ENCODE measurements at regions not wholly inside any gene's neighbourhood (a gene's known extent, or its start where the extent isn't known, plus 50 kb on each side); places are given as distances from the start of the nearest gene placed in this dataset.

DNA sequence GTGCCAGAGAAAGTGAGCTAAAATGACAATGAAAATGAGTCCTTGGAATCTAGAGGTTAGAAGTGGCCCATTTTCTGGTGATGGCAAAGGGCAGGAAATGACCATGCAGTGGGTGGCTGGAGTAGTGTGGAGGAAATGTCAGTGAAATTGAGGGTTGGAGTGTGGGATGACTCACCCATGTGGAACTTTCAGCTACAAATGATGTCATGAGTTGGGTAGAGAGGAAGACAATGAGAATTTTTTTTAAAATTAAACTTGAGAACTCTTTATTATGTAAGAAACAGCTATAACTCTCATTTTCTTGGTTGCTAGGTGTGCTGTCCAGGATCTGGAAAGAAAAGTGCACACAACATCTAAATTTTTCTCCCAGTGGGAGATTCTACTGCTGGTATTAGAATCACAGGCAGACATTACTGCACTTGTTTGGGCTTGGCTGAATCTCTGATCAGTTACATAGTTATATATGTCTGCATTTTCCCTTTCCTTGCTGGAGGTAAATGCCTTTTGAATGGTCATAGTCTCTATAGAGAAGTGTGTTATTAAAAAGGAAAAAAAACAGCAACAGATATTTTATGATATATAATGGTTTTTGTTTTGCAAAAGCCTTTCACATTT, 56.8 kb upstream of the GNG12 start:
- H3K79me1 ChIP-seq (ENCODE audit: low read length) = peaks cover 7% of the 10 kb centered on the region
- H3K18ac ChIP-seq (ENCODE audit: low read length) = no peak overlapping the region
- H4K12ac ChIP-seq (ENCODE audit: low read depth, low read length) = no peak overlapping the region
- no peak overlapping the region for H3K4me2 ChIP-seq (ENCODE audit: low read length)
- H2BK120ac ChIP-seq (ENCODE audit: insufficient read depth, low read length, poor library complexity) = no peak overlapping the region
- H3K9me3 ChIP-seq (ENCODE audit: insufficient read depth, low read depth, low read length) = no peaks in the 10 kb centered on the region
- H3K36me3 ChIP-seq (ENCODE audit: control insufficient read depth in 1 of 2, insufficient read depth in 2 of 2, low read length in 2 of 2) = no peaks in the 10 kb centered on the region
- no peak overlapping the region for H3K4ac ChIP-seq (ENCODE audit: low read depth, low read length)
- no peak overlapping the region for H3K9ac ChIP-seq (ENCODE audit: low read length)
- peak overlapping the region; percentile 42 for H3K27ac ChIP-seq (ENCODE audit: low read depth, low read length)
- H3K79me2 ChIP-seq (ENCODE audit: control insufficient read depth, insufficient read depth, low read length, poor library complexity) = no peaks in the 10 kb centered on the region
- H2BK5ac ChIP-seq (ENCODE audit: low read depth, low read length, poor library complexity) = no peak overlapping the region
- H4K8ac ChIP-seq (ENCODE audit: low read depth, low read length) = no peak overlapping the region
- peak; percentile 21 to 55 for DNase-seq
- no peak overlapping the region for H3K4me3 ChIP-seq (ENCODE audit: low read depth, low read length)
- no peak overlapping the region for H2BK12ac ChIP-seq (ENCODE audit: low read length)
- H2AFZ ChIP-seq (ENCODE audit: insufficient read depth, low read length, poor library complexity) = no peak overlapping the region
- no peak overlapping the region for H3K23ac ChIP-seq (ENCODE audit: low read length)
- no peak overlapping the region for H2AK5ac ChIP-seq (ENCODE audit: low read length)
- no peak overlapping the region for H3K14ac ChIP-seq (ENCODE audit: low read length)
- peaks cover 7 to 18% of the 10 kb centered on the region in 2 experiments for H3K4me1 ChIP-seq (ENCODE audit: control insufficient read depth in 1 of 2, insufficient read depth in 2 of 2, low read length in 2 of 2)
- H4K91ac ChIP-seq (ENCODE audit: low read depth, low read length) = no peak overlapping the region
- H3K27me3 ChIP-seq (ENCODE audit: insufficient read depth, low read length) = no peaks in the 10 kb centered on the region

DNA sequence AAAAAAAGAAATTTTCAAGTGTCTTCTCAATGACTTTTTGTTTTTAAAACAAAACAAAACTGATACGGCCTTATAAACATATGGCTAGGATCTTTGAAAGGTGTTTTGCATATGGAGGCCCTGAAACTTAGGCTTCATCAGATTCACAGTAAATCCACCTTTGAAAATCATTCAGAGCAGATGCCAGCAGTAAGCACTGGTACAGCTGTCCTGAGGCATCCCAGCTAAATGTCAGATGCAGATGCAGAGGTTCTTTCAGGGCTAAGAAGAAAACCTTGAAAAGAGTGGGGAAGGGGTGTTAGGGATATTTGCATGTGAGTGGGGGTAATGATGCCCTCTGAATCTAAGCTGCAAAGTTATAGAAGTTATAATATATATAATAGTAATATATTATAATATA, 56.2 kb upstream of the GNG12 start:
- Histone ChIP-seq H3K27me3 (ENCODE audit: insufficient read depth, low read length) (no peaks in the 10 kb centered on the region), H3K36me3 (ENCODE audit: control insufficient read depth in 1 of 2, insufficient read depth in 2 of 2, low read length in 2 of 2) (no peaks in the 10 kb centered on the region), H2AK5ac (ENCODE audit: low read length) (no peak overlapping the region), H3K9ac (ENCODE audit: low read length) (no peak overlapping the region), H2AFZ (ENCODE audit: insufficient read depth, low read length, poor library complexity) (no peak overlapping the region), H3K79me2 (ENCODE audit: control insufficient read depth, insufficient read depth, low read length, poor library complexity) (no peaks in the 10 kb centered on the region), H2BK5ac (ENCODE audit: low read depth, low read length, poor library complexity) (no peak overlapping the region), H4K8ac (ENCODE audit: low read depth, low read length) (no peak overlapping the region), H3K4me3 (ENCODE audit: low read depth, low read length) (no peak overlapping the region), H3K23ac (ENCODE audit: low read length) (no peak overlapping the region), H4K12ac (ENCODE audit: low read depth, low read length) (no peak overlapping the region), H3K9me3 (ENCODE audit: insufficient read depth, low read depth, low read length) (no peaks in the 10 kb centered on the region), H3K14ac (ENCODE audit: low read length) (no peak overlapping the region), H2BK12ac (ENCODE audit: low read length) (no peak overlapping the region), H2BK120ac (ENCODE audit: insufficient read depth, low read length, poor library complexity) (peak overlapping the region; percentile 52), H4K91ac (ENCODE audit: low read depth, low read length) (no peak overlapping the region), H3K4ac (ENCODE audit: low read depth, low read length) (no peak overlapping the region), H3K27ac (ENCODE audit: low read depth, low read length) (peak overlapping the region; percentile 91), H3K4me2 (ENCODE audit: low read length) (no peak overlapping the region), H3K79me1 (ENCODE audit: low read length) (peaks cover 7% of the 10 kb centered on the region), H3K4me1 (ENCODE audit: control insufficient read depth in 1 of 2, insufficient read depth in 2 of 2, low read length in 2 of 2) (peaks cover 7 to 18% of the 10 kb centered on the region in 2 experiments), H3K18ac (ENCODE audit: low read length) (no peak overlapping the region)
- WGBS (ENCODE audit: extremely low coverage, insufficient coverage, insufficient read length) = no CpG with 5 or more reads among the region's 1 CpG
- DNase-seq = no peak

DNA sequence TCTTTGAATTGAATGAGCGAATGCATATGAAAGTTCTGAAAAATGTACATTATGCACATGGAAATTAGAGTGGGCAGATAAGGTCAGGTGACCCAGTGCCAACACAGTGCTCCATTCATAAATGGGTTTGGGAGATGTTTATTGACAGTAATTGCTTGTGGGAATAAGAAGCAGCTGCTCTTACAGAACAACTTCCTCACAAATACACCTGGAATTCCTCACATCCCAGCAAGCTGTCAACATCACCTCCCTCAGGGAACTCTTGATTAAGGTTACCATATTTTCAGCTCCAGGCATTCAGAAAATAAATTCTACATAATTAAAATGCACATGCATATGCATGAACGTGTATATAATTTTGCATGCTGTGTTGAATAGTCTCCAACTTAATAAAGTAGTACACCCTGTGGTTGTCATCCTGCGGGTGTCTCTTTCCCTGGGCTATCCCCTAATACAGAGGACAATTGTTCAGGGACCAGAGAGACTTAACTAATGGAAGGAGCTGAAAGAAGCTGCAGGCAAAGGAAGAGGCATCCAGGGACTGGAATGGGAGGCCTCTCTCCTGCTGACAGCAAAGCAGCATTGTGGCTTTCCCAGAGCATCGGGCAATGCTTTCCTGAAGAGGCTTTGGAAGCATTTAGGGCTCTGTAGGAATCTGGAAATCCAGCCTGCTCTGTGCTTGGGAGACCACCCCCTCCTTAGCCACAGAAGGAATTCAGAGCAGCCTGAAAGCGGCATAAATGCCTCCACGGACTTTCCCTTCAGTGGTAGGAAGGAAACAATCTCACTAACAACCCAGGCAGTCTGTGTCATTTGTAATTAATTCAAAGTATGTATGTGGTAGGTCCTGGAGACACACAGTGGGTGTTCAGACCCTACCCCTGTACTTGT, 55.2 kb upstream of the GNG12 start:
- H2BK12ac ChIP-seq (ENCODE audit: low read length) = no peak overlapping the region
- H3K4me3 ChIP-seq (ENCODE audit: low read depth, low read length) = no peak overlapping the region
- no peaks in the 10 kb centered on the region for H3K36me3 ChIP-seq (ENCODE audit: control insufficient read depth in 1 of 2, insufficient read depth in 2 of 2, low read length in 2 of 2)
- H3K4me1 ChIP-seq (ENCODE audit: control insufficient read depth in 1 of 2, insufficient read depth in 2 of 2, low read length in 2 of 2) = peaks cover 7 to 18% of the 10 kb centered on the region in 2 experiments
- H3K27ac ChIP-seq (ENCODE audit: low read depth, low read length) = peak overlapping the region; percentile 91
- H3K23ac ChIP-seq (ENCODE audit: low read length) = no peak overlapping the region
- H2BK120ac ChIP-seq (ENCODE audit: insufficient read depth, low read length, poor library complexity) = peak overlapping the region; percentile 64
- no peak overlapping the region for H3K14ac ChIP-seq (ENCODE audit: low read length)
- no peak overlapping the region for H2AK5ac ChIP-seq (ENCODE audit: low read length)
- H3K79me2 ChIP-seq (ENCODE audit: control insufficient read depth, insufficient read depth, low read length, poor library complexity) = no peaks in the 10 kb centered on the region
- H4K8ac ChIP-seq (ENCODE audit: low read depth, low read length) = no peak overlapping the region
- no peak overlapping the region for H3K9ac ChIP-seq (ENCODE audit: low read length)
- no peaks in the 10 kb centered on the region for H3K9me3 ChIP-seq (ENCODE audit: insufficient read depth, low read depth, low read length)
- H2BK5ac ChIP-seq (ENCODE audit: low read depth, low read length, poor library complexity) = no peak overlapping the region
- no peak overlapping the region for H4K12ac ChIP-seq (ENCODE audit: low read depth, low read length)
- peak; percentile 8 to 33 for DNase-seq
- no peak overlapping the region for H2AFZ ChIP-seq (ENCODE audit: insufficient read depth, low read length, poor library complexity)
- no peak overlapping the region for H3K18ac ChIP-seq (ENCODE audit: low read length)
- no peaks in the 10 kb centered on the region for H3K27me3 ChIP-seq (ENCODE audit: insufficient read depth, low read length)
- no CpG with 5 or more reads among the region's 6 CpGs for WGBS (ENCODE audit: extremely low coverage, insufficient coverage, insufficient read length)
- H3K79me1 ChIP-seq (ENCODE audit: low read length) = peaks cover 7% of the 10 kb centered on the region
- H4K91ac ChIP-seq (ENCODE audit: low read depth, low read length) = no peak overlapping the region
- H3K4me2 ChIP-seq (ENCODE audit: low read length) = peak overlapping the region; percentile 21
- H3K4ac ChIP-seq (ENCODE audit: low read depth, low read length) = no peak overlapping the region

DNA sequence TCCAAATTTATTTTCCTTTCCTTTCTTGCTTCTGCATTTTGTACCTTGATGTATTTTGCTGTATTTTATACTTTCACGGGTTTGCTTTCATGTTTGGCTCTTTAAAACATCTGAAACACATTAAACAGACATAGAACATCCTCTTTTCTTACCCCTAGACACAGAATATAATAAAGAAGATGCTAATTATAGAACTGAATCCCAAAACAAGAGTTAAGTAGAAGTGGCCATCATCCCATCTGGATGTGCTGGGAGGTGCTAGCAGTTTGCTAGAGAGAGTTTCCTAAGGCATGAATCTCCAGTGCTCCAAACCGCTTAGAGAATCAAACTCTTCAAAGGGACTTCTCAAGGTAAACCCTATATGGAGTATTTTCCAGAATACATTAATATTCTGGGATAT, 53.9 kb upstream of the GNG12 start:
- no peak overlapping the region for H4K91ac ChIP-seq (ENCODE audit: low read depth, low read length)
- H3K9me3 ChIP-seq (ENCODE audit: insufficient read depth, low read depth, low read length) = no peaks in the 10 kb centered on the region
- H3K27me3 ChIP-seq (ENCODE audit: insufficient read depth, low read length) = no peaks in the 10 kb centered on the region
- H3K18ac ChIP-seq (ENCODE audit: low read length) = no peak overlapping the region
- H2BK5ac ChIP-seq (ENCODE audit: low read depth, low read length, poor library complexity) = no peak overlapping the region
- DNase-seq = no peak
- H3K4me1 ChIP-seq (ENCODE audit: control insufficient read depth in 1 of 2, insufficient read depth in 2 of 2, low read length in 2 of 2) = peaks cover 7 to 18% of the 10 kb centered on the region in 2 experiments
- no peak overlapping the region for H3K27ac ChIP-seq (ENCODE audit: low read depth, low read length)
- no peak overlapping the region for H4K12ac ChIP-seq (ENCODE audit: low read depth, low read length)
- no peak overlapping the region for H2AFZ ChIP-seq (ENCODE audit: insufficient read depth, low read length, poor library complexity)
- H3K23ac ChIP-seq (ENCODE audit: low read length) = no peak overlapping the region
- H2BK120ac ChIP-seq (ENCODE audit: insufficient read depth, low read length, poor library complexity) = no peak overlapping the region
- H2BK12ac ChIP-seq (ENCODE audit: low read length) = no peak overlapping the region
- H3K14ac ChIP-seq (ENCODE audit: low read length) = no peak overlapping the region
- no peaks in the 10 kb centered on the region for H3K36me3 ChIP-seq (ENCODE audit: control insufficient read depth in 1 of 2, insufficient read depth in 2 of 2, low read length in 2 of 2)
- H3K4me3 ChIP-seq (ENCODE audit: low read depth, low read length) = no peak overlapping the region
- no peak overlapping the region for H3K9ac ChIP-seq (ENCODE audit: low read length)
- H3K79me2 ChIP-seq (ENCODE audit: control insufficient read depth, insufficient read depth, low read length, poor library complexity) = no peaks in the 10 kb centered on the region
- no peak overlapping the region for H3K4me2 ChIP-seq (ENCODE audit: low read length)
- H2AK5ac ChIP-seq (ENCODE audit: low read length) = no peak overlapping the region
- H4K8ac ChIP-seq (ENCODE audit: low read depth, low read length) = no peak overlapping the region
- H3K79me1 ChIP-seq (ENCODE audit: low read length) = peaks cover 7% of the 10 kb centered on the region
- H3K4ac ChIP-seq (ENCODE audit: low read depth, low read length) = no peak overlapping the region
- no CpG with 5 or more reads among the region's 2 CpGs for WGBS (ENCODE audit: extremely low coverage, insufficient coverage, insufficient read length)
